Upper lobe of right lung (tissue), 1 donor: ENCODE measurements at regions not wholly inside any gene's neighbourhood (a gene's known extent, or its start where the extent isn't known, plus 50 kb on each side); places are given as distances from the start of the nearest gene placed in this dataset.

Experiments
- ATAC-seq: fragments of 200-7000 bp; cut with Tn5 transposase; one replicate; pipeline ENCODE4 v1.9.1; 2020; ENCODE audit warnings: mild to moderate bottlenecking, moderate library complexity
- DNase-seq: peaks from one replicate; pipeline ENCODE4 v3.0.0-alpha.2; 2020
- H3K27ac ChIP-seq: fragments of 200-600 bp; one replicate; pipeline ENCODE4 v1.8.0; 2022
- H3K27me3 ChIP-seq: fragments of 200-600 bp; one replicate; pipeline ENCODE4 v1.8.0; 2022; ENCODE audit warnings: mild to moderate bottlenecking
- H3K36me3 ChIP-seq: fragments of 200-600 bp; one replicate; pipeline ENCODE4 v1.8.0; 2022
- H3K4me1 ChIP-seq: fragments of 200-600 bp; one replicate; pipeline ENCODE4 v1.8.0; 2022
- H3K4me3 ChIP-seq: fragments of 200-600 bp; one replicate; pipeline ENCODE4 v1.8.0; 2022; ENCODE audit warnings: mild to moderate bottlenecking
- H3K9me3 ChIP-seq: fragments of 200-600 bp; one replicate; pipeline ENCODE4 v1.8.0; 2022
- intact Hi-C: fragments of 100-400 bp; cut with DNase I; formaldehyde crosslinking; loops from one replicate; pipeline ENCODE4 v1.11.0; 2022
- TF ChIP-seq, protein P1 (sequence below): fragments of 200-600 bp; IDR thresholded peaks from one replicate; pipeline ENCODE4 v1.8.0; 2022; ENCODE audit warnings: antibody characterized with exemption
- donor health status: DM: no; HTN: yes; CAD: no; lungs with severe emphysema.

DNA sequence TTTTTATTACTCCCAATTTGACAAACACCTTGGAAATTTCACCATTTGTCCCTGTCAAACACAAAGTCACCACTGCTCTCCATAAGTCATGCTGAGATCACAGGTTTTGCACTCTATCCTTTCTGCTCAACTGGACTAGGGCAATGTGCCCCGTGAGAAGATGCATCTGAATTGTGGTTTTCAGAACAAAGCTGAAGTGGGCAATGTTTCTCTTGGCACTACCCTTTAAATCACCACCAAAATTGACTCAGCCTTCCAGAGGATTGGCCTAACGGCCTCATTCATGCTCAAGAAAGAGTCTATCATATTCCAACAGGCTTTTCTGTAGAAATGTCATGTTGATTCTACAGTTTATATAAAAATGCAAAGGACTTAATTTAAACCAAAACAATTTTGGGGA lies 81.0 kb upstream of the TRIO start:
- H3K36me3 ChIP-seq = no peaks in the 10 kb centered on the region
- H3K4me1 ChIP-seq = no peaks in the 10 kb centered on the region
- DNase-seq (no peak), ATAC-seq (no peak)
- no peaks in the 10 kb centered on the region for H3K9me3 ChIP-seq
- H3K27me3 ChIP-seq = no peaks in the 10 kb centered on the region
- no peak overlapping the region for H3K4me3 ChIP-seq
- intact Hi-C loops = no loop called here
- TF ChIP-seq, protein P1, sequence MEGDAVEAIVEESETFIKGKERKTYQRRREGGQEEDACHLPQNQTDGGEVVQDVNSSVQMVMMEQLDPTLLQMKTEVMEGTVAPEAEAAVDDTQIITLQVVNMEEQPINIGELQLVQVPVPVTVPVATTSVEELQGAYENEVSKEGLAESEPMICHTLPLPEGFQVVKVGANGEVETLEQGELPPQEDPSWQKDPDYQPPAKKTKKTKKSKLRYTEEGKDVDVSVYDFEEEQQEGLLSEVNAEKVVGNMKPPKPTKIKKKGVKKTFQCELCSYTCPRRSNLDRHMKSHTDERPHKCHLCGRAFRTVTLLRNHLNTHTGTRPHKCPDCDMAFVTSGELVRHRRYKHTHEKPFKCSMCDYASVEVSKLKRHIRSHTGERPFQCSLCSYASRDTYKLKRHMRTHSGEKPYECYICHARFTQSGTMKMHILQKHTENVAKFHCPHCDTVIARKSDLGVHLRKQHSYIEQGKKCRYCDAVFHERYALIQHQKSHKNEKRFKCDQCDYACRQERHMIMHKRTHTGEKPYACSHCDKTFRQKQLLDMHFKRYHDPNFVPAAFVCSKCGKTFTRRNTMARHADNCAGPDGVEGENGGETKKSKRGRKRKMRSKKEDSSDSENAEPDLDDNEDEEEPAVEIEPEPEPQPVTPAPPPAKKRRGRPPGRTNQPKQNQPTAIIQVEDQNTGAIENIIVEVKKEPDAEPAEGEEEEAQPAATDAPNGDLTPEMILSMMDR = no peak
- H3K27ac ChIP-seq = no peak overlapping the region

DNA sequence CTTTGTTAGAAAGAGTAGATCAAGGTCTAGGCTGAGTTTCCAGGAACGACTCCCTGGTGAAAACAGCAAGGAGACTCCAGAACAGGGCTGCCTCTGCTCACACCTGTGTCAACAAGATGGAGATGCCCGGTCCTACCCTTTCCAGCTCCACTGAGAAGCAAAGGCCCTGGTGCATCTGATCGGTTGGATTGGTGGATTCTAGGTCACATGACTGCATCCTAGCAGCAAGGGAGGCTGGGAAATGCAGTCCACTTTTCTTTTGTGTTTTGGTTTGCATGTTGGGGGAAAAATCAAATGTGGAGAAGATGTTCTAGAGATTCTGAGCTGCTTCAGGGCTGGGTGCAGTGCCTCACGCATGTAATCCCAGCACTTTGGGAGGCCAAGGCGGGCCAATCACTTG lies 82.0 kb upstream of the TRIO start:
- H3K4me3 ChIP-seq = no peak overlapping the region
- H3K4me1 ChIP-seq = no peaks in the 10 kb centered on the region
- TF ChIP-seq, protein P1 = no peak
- ATAC-seq = no peak
- no peak for DNase-seq
- H3K27ac ChIP-seq = no peak overlapping the region
- intact Hi-C loops = no loop called here
- no peaks in the 10 kb centered on the region for H3K27me3 ChIP-seq
- no peaks in the 10 kb centered on the region for H3K9me3 ChIP-seq
- H3K36me3 ChIP-seq = no peaks in the 10 kb centered on the region

DNA sequence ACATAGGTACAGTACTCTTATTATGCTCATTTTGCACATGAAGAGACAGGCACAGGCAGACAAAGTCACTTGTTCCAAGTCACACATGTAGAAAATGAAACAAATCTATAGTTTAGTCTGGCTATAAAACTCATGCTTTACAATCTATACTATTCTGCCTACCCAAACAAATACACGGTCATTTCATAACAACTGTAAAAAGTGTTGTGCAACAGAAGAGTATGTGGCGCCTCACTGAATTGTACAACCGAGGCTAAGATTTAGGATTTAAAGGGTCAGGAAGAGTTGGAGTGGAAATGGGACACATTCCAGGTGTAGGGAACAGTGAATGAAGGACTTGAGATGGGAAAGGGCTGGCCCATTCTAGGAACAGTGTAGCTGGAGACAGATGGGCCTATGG lies 82.9 kb upstream of the TRIO start:
- ATAC-seq (no peak), DNase-seq (no peak)
- no peak overlapping the region for H3K27ac ChIP-seq
- TF ChIP-seq, protein P1 = no peak
- H3K4me3 ChIP-seq = no peak overlapping the region
- intact Hi-C loops = no loop called here
- no peaks in the 10 kb centered on the region for H3K27me3 ChIP-seq
- no peaks in the 10 kb centered on the region for H3K36me3 ChIP-seq
- H3K9me3 ChIP-seq = no peaks in the 10 kb centered on the region
- H3K4me1 ChIP-seq = no peaks in the 10 kb centered on the region

DNA sequence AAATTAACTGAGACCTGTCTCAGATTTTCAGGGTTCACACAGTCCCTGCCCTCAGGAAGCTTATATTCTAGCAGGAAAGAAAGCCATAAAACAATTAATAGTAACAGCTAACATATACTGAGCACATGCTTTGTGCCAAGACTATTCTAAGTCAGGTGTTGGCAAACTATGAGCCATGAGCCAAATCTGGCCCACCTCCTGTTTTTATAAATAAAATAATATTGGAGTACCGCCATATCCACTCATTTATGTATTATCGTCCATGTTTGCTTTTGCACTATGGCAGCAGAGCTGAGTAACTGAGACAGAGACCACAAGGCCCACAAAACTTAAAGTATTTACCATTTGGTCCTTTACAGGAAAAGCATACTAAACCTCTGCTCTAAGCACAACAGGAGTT lies 83.3 kb upstream of the TRIO start:
- intact Hi-C loops = no loop called here
- DNase-seq = no peak
- H3K4me1 ChIP-seq = no peaks in the 10 kb centered on the region
- H3K36me3 ChIP-seq = no peaks in the 10 kb centered on the region
- no peak overlapping the region for H3K4me3 ChIP-seq
- H3K27ac ChIP-seq = no peak overlapping the region
- TF ChIP-seq, protein P1 = no peak
- no peak for ATAC-seq
- H3K9me3 ChIP-seq = no peaks in the 10 kb centered on the region
- H3K27me3 ChIP-seq = no peaks in the 10 kb centered on the region

DNA sequence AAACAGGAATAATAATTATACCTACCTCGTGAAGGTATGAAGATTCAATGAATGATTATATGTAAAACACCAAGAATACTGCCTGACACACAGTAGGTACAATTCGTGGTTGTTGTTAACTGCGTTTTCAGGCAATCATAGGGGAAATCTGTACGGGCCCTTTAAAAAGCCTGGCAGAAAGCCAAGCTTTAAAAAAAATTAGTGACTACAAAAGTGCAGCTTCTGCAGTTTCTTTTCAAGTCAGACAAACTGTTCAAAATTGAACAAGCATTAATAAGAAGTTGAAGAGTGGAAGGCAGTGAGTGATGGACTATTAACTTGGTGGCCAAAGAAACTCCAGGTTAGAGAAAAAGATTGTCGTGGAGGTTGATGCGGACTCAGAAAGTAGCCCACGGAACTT lies 85.9 kb upstream of the TRIO start:
- no peak overlapping the region for H3K27ac ChIP-seq
- H3K27me3 ChIP-seq = no peaks in the 10 kb centered on the region
- H3K4me1 ChIP-seq = no peaks in the 10 kb centered on the region
- TF ChIP-seq, protein P1 = no peak
- no peaks in the 10 kb centered on the region for H3K36me3 ChIP-seq
- no peak for DNase-seq
- intact Hi-C loops = no loop called here
- H3K9me3 ChIP-seq = no peaks in the 10 kb centered on the region
- ATAC-seq = no peak
- no peak overlapping the region for H3K4me3 ChIP-seq

DNA sequence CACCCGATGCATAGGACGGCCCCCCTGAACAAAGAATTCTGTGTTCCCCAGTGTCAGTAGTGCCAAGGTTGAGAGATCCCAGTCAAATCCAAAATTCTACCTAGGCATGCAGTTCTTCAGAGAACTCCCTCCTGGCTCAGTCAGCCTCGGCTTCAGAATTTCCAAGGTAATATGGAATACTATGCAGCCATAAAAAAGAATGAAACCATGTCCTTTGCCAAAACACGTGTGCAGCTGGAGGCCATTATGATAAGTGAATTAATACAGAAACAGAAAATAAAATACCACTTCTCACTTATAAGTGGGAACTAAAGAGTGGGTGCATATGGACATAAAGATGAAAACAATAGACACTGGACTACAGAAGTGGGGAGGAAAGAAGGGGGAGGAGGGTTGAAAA lies 87.1 kb upstream of the TRIO start:
- intact Hi-C loops = no loop called here
- ATAC-seq (no peak), DNase-seq (no peak)
- H3K4me1 ChIP-seq = no peaks in the 10 kb centered on the region
- H3K9me3 ChIP-seq = no peaks in the 10 kb centered on the region
- H3K27ac ChIP-seq = no peak overlapping the region
- TF ChIP-seq, protein P1 = no peak
- no peaks in the 10 kb centered on the region for H3K36me3 ChIP-seq
- no peaks in the 10 kb centered on the region for H3K27me3 ChIP-seq
- no peak overlapping the region for H3K4me3 ChIP-seq
